ENCODE measurements at regions not wholly inside any gene's neighbourhood (a gene's known extent, or its start where the extent isn't known, plus 50 kb on each side); places are given as distances from the start of the nearest gene placed in this dataset.

GRCh38 chrX:39302838-39303237 lies 501.6 kb downstream of the MID1IP1 start:
- no peak for DNase-seq

- DNase-seq, result no peak
Observed at GRCh38 chrX:39304746-39305145, 503.5 kb downstream of the MID1IP1 start.

- no peak for DNase-seq
Observed at GRCh38 chrX:39307488-39307887, 506.2 kb downstream of the MID1IP1 start.

GRCh38 chrX:39308126-39308525 lies 506.9 kb downstream of the MID1IP1 start:
- no peak for DNase-seq

GRCh38 chrX:39309018-39309635 lies 507.9 kb downstream of the MID1IP1 start:
- DNase-seq, result peak; percentile 34 to 50

GRCh38 chrX:39309721-39310152 lies 508.5 kb downstream of the MID1IP1 start:
- DNase-seq, result peak; percentile 51 to 64

- DNase-seq, result no peak
Observed at GRCh38 chrX:39310891-39311290, 509.6 kb downstream of the MID1IP1 start.

GRCh38 chrX:39311646-39312045 lies 510.4 kb downstream of the MID1IP1 start:
- DNase-seq, result no peak

- no peak for DNase-seq
Observed at GRCh38 chrX:39313146-39313545, 511.9 kb downstream of the MID1IP1 start.

GRCh38 chrX:39318506-39319343 lies 517.5 kb downstream of the MID1IP1 start:
- DNase-seq, result no peak

GRCh38 chrX:39320165-39320564 lies 518.9 kb downstream of the MID1IP1 start:
- DNase-seq, result no peak

GRCh38 chrX:39322496-39322895 lies 521.2 kb downstream of the MID1IP1 start:
- DNase-seq, result no peak

GRCh38 chrX:39324233-39324930 lies 523.1 kb downstream of the MID1IP1 start:
- no peak for DNase-seq

- DNase-seq, result peak; percentile 20 to 21
Observed at GRCh38 chrX:39327255-39327654, 526.0 kb downstream of the MID1IP1 start.

GRCh38 chrX:39327705-39328104 lies 526.4 kb downstream of the MID1IP1 start:
- DNase-seq, result no peak

GRCh38 chrX:39328661-39329060 lies 527.4 kb downstream of the MID1IP1 start:
- DNase-seq, result no peak

GRCh38 chrX:39331082-39331704 lies 529.9 kb downstream of the MID1IP1 start:
- no peak for DNase-seq

- DNase-seq, result no peak
Observed at GRCh38 chrX:39333451-39333850, 532.2 kb downstream of the MID1IP1 start.

- peak in 1 of 2 donors; percentile 9 for DNase-seq
Observed at GRCh38 chrX:39335513-39336235, 534.4 kb downstream of the MID1IP1 start.

GRCh38 chrX:39336671-39337311 lies 535.5 kb downstream of the MID1IP1 start:
- DNase-seq, result peak; percentile 7 to 30

GRCh38 chrX:39337451-39337850 lies 536.2 kb downstream of the MID1IP1 start:
- no peak for DNase-seq

- DNase-seq, result no peak
Observed at GRCh38 chrX:39338583-39338982, 537.3 kb downstream of the MID1IP1 start.

Measured in CD4-positive, alpha-beta T cell treated with Interleukin-1 beta for 1 hour (primary cell).